DMS114 treated with DMSO at 0.1 percent for 48 hours (cell line): ENCODE measurements at regions not wholly inside any gene's neighbourhood (a gene's known extent, or its start where the extent isn't known, plus 50 kb on each side); places are given as distances from the start of the nearest gene placed in this dataset.

Experiments
- DNase-seq: peaks from one replicate; lab custom pipeline; 2025; ENCODE audit not compliant: unreplicated experiment; lab: John Stamatoyannopoulos, UW

GRCh38 chr21:41671859-41672542, 94.9 kb downstream of the RIPK4 start:
- DNase-seq, result no peak

GRCh38 chr21:41671212-41671762, 95.6 kb downstream of the RIPK4 start:
- no peak for DNase-seq

- no peak for DNase-seq
Measured at GRCh38 chr21:41670056-41670805, 96.6 kb downstream of the RIPK4 start.

- DNase-seq, result no peak
Measured at GRCh38 chr21:41669533-41669830, 97.4 kb downstream of the RIPK4 start.

GRCh38 chr21:41668686-41669532, 97.9 kb downstream of the RIPK4 start:
- DNase-seq, result no peak

- no peak for DNase-seq
Measured at GRCh38 chr21:41668051-41668541, 98.8 kb downstream of the RIPK4 start.

- DNase-seq, result no peak
Measured at GRCh38 chr21:41667136-41667535, 99.7 kb downstream of the RIPK4 start.

GRCh38 chr21:41666641-41667081, 100.2 kb downstream of the RIPK4 start:
- no peak for DNase-seq

GRCh38 chr21:41665766-41666595, 100.9 kb downstream of the RIPK4 start:
- DNase-seq, result no peak

- DNase-seq, result no peak
Measured at GRCh38 chr21:41664881-41665765, 101.7 kb downstream of the RIPK4 start.

GRCh38 chr21:41663805-41664788, 102.8 kb downstream of the RIPK4 start:
- no peak for DNase-seq

GRCh38 chr21:41662761-41663160, 104.1 kb downstream of the RIPK4 start:
- DNase-seq, result no peak

GRCh38 chr21:41662161-41662560, 104.7 kb downstream of the RIPK4 start:
- DNase-seq, result no peak

GRCh38 chr21:41660748-41661147, 106.1 kb downstream of the RIPK4 start:
- DNase-seq, result no peak

GRCh38 chr21:41659791-41660560, 106.9 kb downstream of the RIPK4 start:
- no peak for DNase-seq

GRCh38 chr21:41656946-41657525, 109.8 kb downstream of the RIPK4 start:
- DNase-seq, result no peak

GRCh38 chr21:41655259-41655658, 111.6 kb downstream of the RIPK4 start:
- DNase-seq, result no peak
